Esophagus squamous epithelium (tissue), 4 donors: ENCODE measurements at regions not wholly inside any gene's neighbourhood (a gene's known extent, or its start where the extent isn't known, plus 50 kb on each side); places are given as distances from the start of the nearest gene placed in this dataset.

Experiments used
- POLR2A ChIP-seq, 4 donors: fragments of 450-650 bp; IDR thresholded peaks; one replicate each; pipeline ENCODE4 v1.6.1; 2017; ENCODE audit warnings: antibody characterized with exemption in 4 of 4, mild to moderate bottlenecking in 4 of 4, moderate library complexity in 3 of 4
- TF ChIP-seq, protein P1 (sequence below), 6 experiments: fragments of 450-650 bp in 4 of 6; fragments of 200-600 bp in 2 of 6; sonication (generic) in 2 of 6; IDR thresholded peaks; one replicate each; pipeline ENCODE4 v1.5.1; 2016 to 2019; ENCODE audit warnings: antibody characterized with exemption in 6 of 6, mild to moderate bottlenecking in 4 of 6, moderate library complexity in 4 of 6

DNA sequence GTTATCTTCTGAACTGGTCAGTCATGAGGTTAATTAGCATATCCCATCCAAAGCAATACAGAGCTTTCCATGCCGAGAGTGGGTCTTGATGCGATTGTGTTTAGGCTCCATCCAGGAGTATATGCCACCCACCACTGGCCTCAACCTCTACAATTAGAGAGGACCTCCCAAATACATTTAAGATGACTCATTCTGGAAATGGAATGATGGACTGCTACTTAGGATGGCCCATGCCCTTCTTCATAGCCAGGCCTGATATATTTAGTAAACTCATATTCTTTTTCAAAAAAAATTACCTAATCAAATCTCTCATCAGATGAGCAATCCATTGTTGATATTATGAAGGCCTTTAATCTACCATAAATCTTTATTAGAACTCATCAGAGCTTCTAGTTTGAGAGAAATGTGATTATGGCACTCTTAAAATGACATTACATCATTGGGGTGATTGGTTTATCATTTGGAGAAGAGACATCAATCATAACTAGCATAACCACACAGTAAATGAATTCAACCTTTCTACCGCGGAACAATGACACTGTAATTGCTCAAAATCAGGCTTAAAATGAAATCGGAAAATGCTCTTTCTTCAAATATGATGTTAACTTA is 414.2 kb upstream of the WWC1 start:
- TF ChIP-seq, protein P1, sequence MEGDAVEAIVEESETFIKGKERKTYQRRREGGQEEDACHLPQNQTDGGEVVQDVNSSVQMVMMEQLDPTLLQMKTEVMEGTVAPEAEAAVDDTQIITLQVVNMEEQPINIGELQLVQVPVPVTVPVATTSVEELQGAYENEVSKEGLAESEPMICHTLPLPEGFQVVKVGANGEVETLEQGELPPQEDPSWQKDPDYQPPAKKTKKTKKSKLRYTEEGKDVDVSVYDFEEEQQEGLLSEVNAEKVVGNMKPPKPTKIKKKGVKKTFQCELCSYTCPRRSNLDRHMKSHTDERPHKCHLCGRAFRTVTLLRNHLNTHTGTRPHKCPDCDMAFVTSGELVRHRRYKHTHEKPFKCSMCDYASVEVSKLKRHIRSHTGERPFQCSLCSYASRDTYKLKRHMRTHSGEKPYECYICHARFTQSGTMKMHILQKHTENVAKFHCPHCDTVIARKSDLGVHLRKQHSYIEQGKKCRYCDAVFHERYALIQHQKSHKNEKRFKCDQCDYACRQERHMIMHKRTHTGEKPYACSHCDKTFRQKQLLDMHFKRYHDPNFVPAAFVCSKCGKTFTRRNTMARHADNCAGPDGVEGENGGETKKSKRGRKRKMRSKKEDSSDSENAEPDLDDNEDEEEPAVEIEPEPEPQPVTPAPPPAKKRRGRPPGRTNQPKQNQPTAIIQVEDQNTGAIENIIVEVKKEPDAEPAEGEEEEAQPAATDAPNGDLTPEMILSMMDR (IDR thresholded peaks at IDR 0.05): no peak
- no peak for TF ChIP-seq POLR2A (IDR thresholded peaks at IDR 0.05)
